ENCODE measurements at regions not wholly inside any gene's neighbourhood (a gene's known extent, or its start where the extent isn't known, plus 50 kb on each side); places are given as distances from the start of the nearest gene placed in this dataset.
"Not testable (repeated sequence)": the region's sequence is repeated elsewhere in the genome, so short reads cannot be mapped to it uniquely, and the experiment has no call there.

DNA sequence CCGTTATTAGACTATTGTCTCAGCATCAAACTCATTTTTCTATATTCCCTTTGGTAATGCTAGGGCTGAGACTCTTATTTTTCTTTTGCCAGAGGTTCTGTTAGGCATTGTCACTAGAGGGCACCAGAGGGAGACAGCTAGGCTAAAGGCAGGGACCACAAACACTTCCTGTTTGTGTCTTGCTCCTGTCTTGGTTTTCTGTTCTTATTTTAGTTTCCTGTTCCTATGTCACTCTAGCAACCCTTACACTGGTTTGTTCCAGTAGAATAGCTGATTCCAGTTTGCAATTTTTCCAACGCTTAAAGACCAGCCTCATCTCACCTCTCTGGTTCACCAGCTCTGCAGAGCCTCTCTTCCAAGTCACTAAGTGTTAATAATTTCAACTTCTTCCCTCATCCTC lies 772.0 kb downstream of the DIAPH3 start:
- peaks cover 0 to 2% of the 10 kb centered on the region in 2 donors for H3K4me1 Mint-ChIP-seq
- H3K36me3 Mint-ChIP-seq: no peaks in the 10 kb centered on the region
- H3K27me3 Mint-ChIP-seq (ENCODE audit: low read depth in 3 of 3): peaks cover 0 to 5% (median 2%) of the 10 kb centered on the region in 3 donors
- DNase-seq: peak; percentile 46 to 67 (median 59)
- H3K4me3 Mint-ChIP-seq: no peak overlapping the region
- H3K9me3 Mint-ChIP-seq: peaks cover 0 to 3% (median 0%) of the 10 kb centered on the region in 6 donors
- H3K27ac Mint-ChIP-seq: no peak overlapping the region

DNA sequence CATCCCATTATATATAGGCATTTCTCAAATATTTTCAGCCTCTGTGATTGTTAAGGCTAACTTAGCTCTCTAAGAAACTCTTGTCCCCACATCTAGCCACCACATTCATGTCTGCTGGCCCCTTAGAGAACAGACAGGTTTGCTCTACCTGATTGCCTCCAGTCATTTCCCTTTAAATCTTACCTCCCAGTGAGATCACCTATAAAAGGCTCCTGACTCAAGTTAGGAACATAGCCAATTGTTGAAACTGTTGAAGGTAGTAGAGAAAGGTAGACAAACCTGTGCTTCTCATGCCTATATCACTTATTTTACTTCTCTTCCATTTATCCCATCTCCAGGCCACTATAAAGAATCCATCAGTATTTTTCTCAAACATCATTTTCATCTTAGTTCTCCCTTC lies 771.4 kb downstream of the DIAPH3 start:
- Mint-ChIP-seq H3K27ac (no peak overlapping the region), H3K4me3 (no peak overlapping the region), H3K4me1 (peaks cover 0 to 2% of the 10 kb centered on the region in 2 donors), H3K27me3 (ENCODE audit: low read depth in 3 of 3) (peaks cover 0 to 5% (median 2%) of the 10 kb centered on the region in 3 donors), H3K36me3 (no peaks in the 10 kb centered on the region), H3K9me3 (peaks cover 0 to 3% (median 0%) of the 10 kb centered on the region in 6 donors)
- DNase-seq: no peak

DNA sequence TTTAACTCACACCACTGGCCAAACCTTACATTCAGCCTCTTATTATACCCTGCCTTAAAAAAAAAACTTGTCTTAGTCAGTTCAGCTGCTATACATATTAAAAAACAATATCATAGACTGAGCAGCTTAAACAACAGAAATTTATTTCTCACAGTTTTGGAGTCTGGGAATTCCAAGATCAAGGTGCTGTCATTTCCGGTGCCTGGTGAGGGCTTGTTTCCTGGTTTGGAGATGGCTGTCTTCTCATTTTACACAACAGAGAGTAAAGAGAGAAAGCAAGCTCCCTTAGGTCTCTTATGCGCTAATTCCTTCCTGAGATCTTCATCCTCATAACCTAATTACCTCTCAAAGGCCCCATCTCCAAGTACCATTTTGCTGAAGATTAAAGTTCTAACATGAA lies 769.2 kb downstream of the DIAPH3 start:
- peaks cover 0 to 6% (median 2%) of the 10 kb centered on the region in 3 donors for H3K27me3 Mint-ChIP-seq (ENCODE audit: low read depth in 3 of 3)

DNA sequence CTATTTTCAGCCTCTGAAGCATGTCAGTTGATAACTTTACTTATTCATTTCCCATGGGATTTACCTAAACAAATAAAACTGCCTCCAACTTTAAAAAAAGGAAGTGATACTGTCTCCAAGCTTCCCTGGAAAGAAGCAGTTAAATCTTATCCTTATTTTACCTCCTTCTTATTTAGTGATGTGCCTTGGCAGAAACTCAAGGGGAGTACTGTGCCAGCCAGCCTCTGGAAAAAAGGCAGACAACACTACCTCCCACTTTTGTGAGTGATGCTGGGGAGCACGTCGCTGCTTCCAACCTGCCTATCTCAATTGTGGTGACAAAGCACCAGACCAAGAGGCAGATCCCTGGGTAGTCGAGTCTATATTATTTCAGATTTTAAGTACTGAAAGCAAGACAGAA lies 765.6 kb downstream of the DIAPH3 start:
- no peak for DNase-seq
- no peaks in the 10 kb centered on the region for H3K36me3 Mint-ChIP-seq
- H3K27ac Mint-ChIP-seq: no peak overlapping the region
- H3K4me3 Mint-ChIP-seq: no peak overlapping the region
- H3K27me3 Mint-ChIP-seq (ENCODE audit: low read depth in 3 of 3): peaks cover 0 to 8% (median 5%) of the 10 kb centered on the region in 3 donors
- peaks cover 0 to 1% of the 10 kb centered on the region in 2 donors for H3K4me1 Mint-ChIP-seq
- H3K9me3 Mint-ChIP-seq: peaks cover 0 to 5% (median 0%) of the 10 kb centered on the region in 6 donors

More for the DNA sequence above, 769.2 kb downstream of the DIAPH3 start:
- Mint-ChIP-seq H3K4me3 (no peak overlapping the region), H3K36me3 (no peaks in the 10 kb centered on the region), H3K4me1 (peaks cover 0 to 2% of the 10 kb centered on the region in 2 donors), H3K27ac (no peak overlapping the region), H3K9me3 (peaks cover 0 to 5% (median 0%) of the 10 kb centered on the region in 6 donors)
- DNase-seq: no peak

DNA sequence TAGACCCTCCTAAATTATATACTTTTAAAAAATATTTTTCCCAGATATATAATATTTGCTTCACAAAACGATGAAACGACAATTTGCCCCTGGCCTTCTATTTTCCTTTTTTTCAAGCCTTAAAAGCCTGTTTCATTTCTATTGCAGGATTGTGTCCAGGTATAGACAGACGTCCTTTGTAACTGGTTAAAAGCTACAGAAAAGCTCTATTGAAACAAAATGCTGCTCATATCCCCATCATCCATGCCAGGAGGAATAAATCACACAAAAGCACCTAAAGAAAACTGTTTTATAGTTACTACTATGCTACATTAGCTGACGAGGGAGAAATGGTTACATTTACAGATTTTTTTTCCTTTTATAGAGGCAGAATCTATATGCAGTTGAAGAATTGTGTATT lies 765.1 kb downstream of the DIAPH3 start:
- H3K4me1 Mint-ChIP-seq: no peaks in the 10 kb centered on the region
- H3K27me3 Mint-ChIP-seq (ENCODE audit: low read depth in 3 of 3): peaks cover 0 to 8% (median 5%) of the 10 kb centered on the region in 3 donors
- H3K9me3 Mint-ChIP-seq: peaks cover 0 to 6% (median under 1%) of the 10 kb centered on the region in 6 donors
- no peaks in the 10 kb centered on the region for H3K36me3 Mint-ChIP-seq
- H3K27ac Mint-ChIP-seq: no peak overlapping the region
- DNase-seq: no peak
- no peak overlapping the region for H3K4me3 Mint-ChIP-seq

DNA sequence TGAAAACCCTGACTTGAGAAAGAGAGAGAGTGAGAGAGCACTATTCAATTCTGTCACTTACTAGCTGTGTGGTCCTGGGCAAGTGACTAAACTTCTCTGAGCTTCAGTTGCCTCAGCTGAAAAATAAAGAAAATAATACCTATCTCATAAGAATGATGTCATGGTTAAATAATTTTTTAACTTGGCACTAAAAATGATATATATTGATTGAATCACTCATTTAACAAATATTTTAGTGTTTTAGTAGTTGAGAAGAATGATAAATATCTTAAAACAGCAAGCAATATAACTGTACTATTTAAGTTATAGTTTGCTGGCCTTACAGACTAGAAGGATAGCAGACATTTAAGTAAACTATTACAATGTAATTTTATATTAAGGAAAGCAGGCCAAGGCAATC lies 764.2 kb downstream of the DIAPH3 start:
- no peak overlapping the region for H3K4me3 Mint-ChIP-seq
- no peak overlapping the region for H3K27ac Mint-ChIP-seq
- H3K9me3 Mint-ChIP-seq: peaks cover 0 to 9% (median 3%) of the 10 kb centered on the region in 6 donors
- no peaks in the 10 kb centered on the region for H3K36me3 Mint-ChIP-seq
- H3K4me1 Mint-ChIP-seq: no peaks in the 10 kb centered on the region
- H3K27me3 Mint-ChIP-seq (ENCODE audit: low read depth in 3 of 3): peaks cover 0 to 8% (median 5%) of the 10 kb centered on the region in 3 donors
- DNase-seq: no peak

DNA sequence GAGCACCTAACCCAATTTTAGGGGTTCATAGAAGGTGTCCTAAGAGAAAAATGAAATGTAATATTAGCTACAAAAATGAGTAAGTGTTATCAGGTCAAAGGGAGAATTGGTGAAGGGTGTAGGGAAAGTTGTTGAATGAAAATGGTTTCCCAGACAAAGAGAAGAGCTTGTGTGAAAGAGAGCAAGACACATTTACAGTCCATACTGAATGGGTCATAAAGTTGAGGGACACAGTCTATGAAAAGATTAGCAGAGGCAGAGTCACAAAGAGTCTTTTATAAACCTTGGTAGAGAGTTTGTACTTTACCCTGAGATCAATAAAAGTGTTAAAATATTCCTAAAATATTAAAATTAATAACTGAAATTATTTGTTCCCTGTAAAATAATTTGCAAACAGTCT lies 759.4 kb downstream of the DIAPH3 start:
- no peak overlapping the region for H3K4me3 Mint-ChIP-seq
- H3K9me3 Mint-ChIP-seq: peaks cover 11 to 39% (median 22%) of the 10 kb centered on the region in 6 donors
- peaks cover 0 to 5% (median 3%) of the 10 kb centered on the region in 3 donors for H3K27me3 Mint-ChIP-seq (ENCODE audit: low read depth in 3 of 3)
- H3K36me3 Mint-ChIP-seq: peaks cover 0 to 3% (median 0%) of the 10 kb centered on the region in 3 donors
- no peaks in the 10 kb centered on the region for H3K4me1 Mint-ChIP-seq
- H3K27ac Mint-ChIP-seq: no peak overlapping the region
- no peak for DNase-seq

DNA sequence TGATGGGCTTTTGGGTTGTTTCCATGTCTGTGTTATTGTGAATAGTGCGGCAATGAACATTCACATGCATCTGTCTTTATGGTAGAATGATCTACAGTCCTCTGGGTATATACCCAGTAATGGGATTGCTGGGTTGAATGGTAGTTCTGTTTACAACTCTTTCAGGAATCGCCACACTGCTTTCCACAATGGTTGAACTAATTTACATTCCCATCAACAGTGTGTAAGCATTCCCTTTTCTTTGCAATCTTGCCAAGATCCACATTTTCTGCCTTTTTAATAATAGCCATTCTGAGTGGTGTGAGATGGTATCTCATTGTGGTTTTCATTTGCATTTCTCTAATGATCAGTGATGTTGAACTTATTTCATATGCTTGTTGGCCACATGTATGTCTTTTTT lies 756.5 kb downstream of the DIAPH3 start:
- H3K4me3 Mint-ChIP-seq; H3K27me3 Mint-ChIP-seq (ENCODE audit: low read depth in 3 of 3); H3K4me1 Mint-ChIP-seq; DNase-seq; H3K27ac Mint-ChIP-seq; H3K36me3 Mint-ChIP-seq: not testable (repeated sequence)
- peaks cover 11 to 39% (median 22%) of the 10 kb centered on the region in 6 donors for H3K9me3 Mint-ChIP-seq

DNA sequence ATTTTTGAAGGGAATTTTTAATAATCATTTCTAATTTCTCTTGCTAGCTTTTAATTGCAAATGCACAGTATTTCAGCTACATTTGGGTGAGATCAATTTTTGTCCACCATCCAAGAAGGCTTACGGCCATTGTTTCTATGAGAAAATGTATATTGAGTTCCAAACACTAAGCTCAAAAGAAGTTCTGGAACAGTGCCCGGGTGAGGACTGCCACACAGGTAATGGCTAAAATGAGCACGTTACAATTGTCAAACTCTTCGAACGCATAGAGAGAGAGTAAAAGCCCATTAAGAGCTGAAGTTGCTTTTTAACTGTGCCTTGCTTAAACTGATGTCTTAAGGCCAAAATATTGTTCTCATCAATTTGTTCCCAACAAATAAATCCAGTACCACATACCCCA lies 755.0 kb downstream of the DIAPH3 start:
- Mint-ChIP-seq H3K4me3 (no peak overlapping the region), H3K27ac (no peak overlapping the region), H3K36me3 (peaks cover 0 to 3% (median 0%) of the 10 kb centered on the region in 3 donors), H3K9me3 (peaks cover 11 to 38% (median 20%) of the 10 kb centered on the region in 6 donors), H3K27me3 (ENCODE audit: low read depth in 3 of 3) (peaks cover 0 to 4% (median 0%) of the 10 kb centered on the region in 3 donors), H3K4me1 (no peaks in the 10 kb centered on the region)
- no peak for DNase-seq

DNA sequence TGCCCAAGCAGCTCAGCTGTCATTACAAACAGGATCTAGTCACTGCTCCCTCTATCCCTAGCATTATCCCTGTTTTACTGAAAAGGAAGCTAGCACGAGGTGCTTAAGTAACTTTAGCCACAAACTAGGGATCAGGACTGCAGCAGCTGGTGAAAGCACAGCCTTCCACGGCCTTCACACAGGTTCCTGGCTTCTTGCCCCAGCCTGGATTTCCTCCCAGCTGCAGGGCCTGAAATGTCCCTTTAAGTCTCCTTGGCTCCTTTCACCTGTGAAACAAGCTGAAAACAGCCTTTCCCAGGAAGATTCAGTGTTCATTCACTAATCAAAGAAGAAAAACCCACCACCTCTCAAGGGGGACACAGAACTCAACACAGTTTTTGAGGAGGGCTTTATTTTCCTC lies 754.5 kb downstream of the DIAPH3 start:
- no peak overlapping the region for H3K4me3 Mint-ChIP-seq
- H3K9me3 Mint-ChIP-seq: peaks cover 11 to 34% (median 20%) of the 10 kb centered on the region in 6 donors
- H3K27ac Mint-ChIP-seq: no peak overlapping the region
- peaks cover 0 to 4% (median 0%) of the 10 kb centered on the region in 3 donors for H3K27me3 Mint-ChIP-seq (ENCODE audit: low read depth in 3 of 3)
- H3K4me1 Mint-ChIP-seq: no peaks in the 10 kb centered on the region
- H3K36me3 Mint-ChIP-seq: peaks cover 0 to 3% (median 0%) of the 10 kb centered on the region in 3 donors
- no peak for DNase-seq

DNA sequence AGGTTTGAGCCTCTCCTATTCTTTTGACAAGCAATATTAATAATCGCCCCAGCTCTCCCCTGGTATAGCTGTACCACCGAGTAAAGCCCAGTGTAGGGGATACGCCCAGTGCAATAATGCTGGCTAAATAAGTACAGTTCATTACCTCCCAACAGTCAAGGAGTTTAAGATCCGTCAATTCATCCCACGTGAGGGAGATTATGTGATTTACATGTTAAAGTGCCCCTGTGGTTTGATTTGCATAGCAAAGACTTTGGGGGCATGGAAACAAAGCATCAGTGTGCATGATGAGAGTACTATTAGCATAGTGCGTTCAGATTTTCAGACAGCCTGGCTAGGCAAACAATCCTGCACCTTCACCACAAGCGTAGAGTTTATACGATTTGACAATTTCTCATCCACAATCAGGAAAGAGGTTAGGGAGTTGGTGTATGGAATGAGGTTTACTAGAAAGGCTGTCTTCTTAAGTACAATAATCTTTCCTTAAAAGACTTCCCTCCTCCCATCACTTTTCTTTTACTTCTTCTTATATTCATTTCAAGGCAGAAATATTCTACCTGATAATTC lies 754.0 kb downstream of the DIAPH3 start:
- no peak for DNase-seq
- H3K9me3 Mint-ChIP-seq: peaks cover 11 to 30% (median 19%) of the 10 kb centered on the region in 6 donors
- peaks cover 0 to 4% (median 0%) of the 10 kb centered on the region in 3 donors for H3K27me3 Mint-ChIP-seq (ENCODE audit: low read depth in 3 of 3)
- no peak overlapping the region for H3K4me3 Mint-ChIP-seq
- no peak overlapping the region for H3K27ac Mint-ChIP-seq
- H3K4me1 Mint-ChIP-seq: no peaks in the 10 kb centered on the region
- H3K36me3 Mint-ChIP-seq: peaks cover 0 to 3% (median 0%) of the 10 kb centered on the region in 3 donors

DNA sequence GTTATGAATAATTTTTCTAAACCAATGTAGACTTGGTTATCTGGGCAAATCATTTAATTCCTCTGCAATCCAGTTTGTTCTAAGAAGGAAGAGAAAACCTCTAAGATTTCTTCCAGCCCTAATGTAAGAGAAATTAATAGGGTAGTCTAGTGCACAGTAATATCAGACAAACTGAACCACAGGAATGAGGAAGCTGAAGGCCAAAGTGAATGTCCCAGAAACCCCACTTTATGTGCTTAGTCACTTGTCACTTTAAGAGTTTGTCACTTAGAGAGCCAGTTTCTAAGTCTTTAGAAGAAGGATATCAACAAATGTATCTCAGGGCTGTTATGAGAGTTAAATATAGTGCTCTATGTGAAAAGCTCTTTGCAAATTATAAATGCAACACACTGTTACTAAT lies 750.6 kb downstream of the DIAPH3 start:
- Mint-ChIP-seq H3K27me3 (ENCODE audit: low read depth in 3 of 3) (peaks cover 0 to 4% (median 3%) of the 10 kb centered on the region in 3 donors), H3K36me3 (no peaks in the 10 kb centered on the region), H3K4me3 (no peak overlapping the region), H3K9me3 (peaks cover 0 to 4% (median 2%) of the 10 kb centered on the region in 6 donors), H3K27ac (no peak overlapping the region), H3K4me1 (no peaks in the 10 kb centered on the region)
- DNase-seq: no peak

DNA sequence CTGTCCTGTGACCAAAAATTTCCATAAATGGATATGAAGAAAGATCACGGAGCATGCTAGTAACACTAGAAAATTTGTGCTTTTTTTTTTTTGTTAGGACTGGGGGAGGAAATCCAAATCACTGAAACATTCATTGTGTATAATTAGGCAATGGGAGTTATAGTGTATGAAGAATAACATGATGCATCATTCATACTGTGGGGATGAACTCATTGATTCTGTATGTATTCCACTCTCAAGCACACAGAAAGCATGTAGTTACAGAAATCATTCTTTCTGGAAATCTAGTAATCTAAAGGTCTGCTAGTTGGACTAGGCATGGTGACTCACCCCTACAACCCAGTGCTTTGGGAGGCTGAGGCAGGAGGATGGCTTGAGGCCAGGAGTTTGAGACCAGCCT lies 749.7 kb downstream of the DIAPH3 start:
- Mint-ChIP-seq H3K27me3 (ENCODE audit: low read depth in 3 of 3) (peaks cover 0 to 4% (median 3%) of the 10 kb centered on the region in 3 donors), H3K4me3 (no peak overlapping the region), H3K9me3 (peaks cover 0 to 3% (median 0%) of the 10 kb centered on the region in 6 donors), H3K4me1 (no peaks in the 10 kb centered on the region), H3K36me3 (no peaks in the 10 kb centered on the region), H3K27ac (no peak overlapping the region)
- no peak for DNase-seq

DNA sequence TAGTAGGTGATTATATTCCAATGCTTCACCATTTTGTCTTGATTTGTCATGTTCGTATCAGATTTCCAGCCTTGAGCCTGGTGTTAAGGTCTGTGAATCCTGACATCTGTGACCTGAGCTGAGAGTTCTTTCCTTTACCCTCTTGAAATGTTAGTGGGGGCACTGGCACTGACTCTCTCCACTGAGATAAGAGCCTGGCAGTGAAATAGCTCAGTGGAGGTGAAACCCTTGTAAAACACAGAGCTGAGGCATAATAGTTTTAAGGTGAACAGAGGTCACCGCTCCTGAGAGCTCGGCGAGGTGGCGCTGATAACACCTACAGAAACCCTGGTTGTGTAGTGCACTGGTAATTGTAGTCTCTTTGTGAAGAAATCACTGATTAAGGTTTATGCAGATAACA lies 748.2 kb downstream of the DIAPH3 start:
- H3K9me3 Mint-ChIP-seq: peaks cover 0 to 3% (median 0%) of the 10 kb centered on the region in 6 donors
- no peaks in the 10 kb centered on the region for H3K36me3 Mint-ChIP-seq
- peaks cover 0 to 4% (median 3%) of the 10 kb centered on the region in 3 donors for H3K27me3 Mint-ChIP-seq (ENCODE audit: low read depth in 3 of 3)
- no peak for DNase-seq
- H3K4me3 Mint-ChIP-seq: no peak overlapping the region
- H3K4me1 Mint-ChIP-seq: no peaks in the 10 kb centered on the region
- H3K27ac Mint-ChIP-seq: no peak overlapping the region

DNA sequence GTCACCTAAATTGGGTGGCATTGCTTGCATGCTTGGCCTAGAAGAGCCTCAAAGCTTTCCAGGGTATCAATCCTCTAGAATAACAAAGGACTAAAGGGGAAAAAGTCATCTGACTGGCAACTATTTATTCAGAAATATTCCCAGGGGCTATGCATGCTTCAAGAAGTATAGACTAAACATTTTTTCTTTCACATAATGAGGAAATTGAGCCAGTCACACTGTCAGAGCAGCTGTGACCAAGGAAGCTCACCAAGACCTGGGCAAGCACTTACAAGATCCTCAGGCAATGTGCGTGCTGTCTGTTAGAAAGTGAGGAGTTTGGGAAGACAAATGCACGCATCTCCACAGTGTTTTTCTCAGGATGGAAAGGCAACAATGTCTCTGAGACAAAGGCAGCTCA lies 747.2 kb downstream of the DIAPH3 start:
- Mint-ChIP-seq H3K27me3 (ENCODE audit: low read depth in 3 of 3) (peaks cover 0 to 8% (median 3%) of the 10 kb centered on the region in 3 donors), H3K27ac (no peak overlapping the region), H3K4me1 (no peaks in the 10 kb centered on the region), H3K36me3 (no peaks in the 10 kb centered on the region), H3K4me3 (no peak overlapping the region), H3K9me3 (peaks cover 0 to 1% (median 0%) of the 10 kb centered on the region in 6 donors)
- no peak for DNase-seq

All from immature natural killer cell (primary cell).